ENCODE measurements at regions not wholly inside any gene's neighbourhood (a gene's known extent, or its start where the extent isn't known, plus 50 kb on each side); places are given as distances from the start of the nearest gene placed in this dataset.

GRCh38 chr12:59164991-59165718 lies 244.9 kb upstream of the LRIG3 start:
- Histone ChIP-seq H3K79me2 (ENCODE audit: insufficient read depth, low read length) (no peaks in the 10 kb centered on the region), H3K27ac (ENCODE audit: low read depth, low read length) (no peak overlapping the region), H3K4me3 (replicated peaks in 1 of 2; ENCODE audit: low read depth in 1 of 2, low read length in 2 of 2) (no peak overlapping the region), H4K20me1 (ENCODE audit: insufficient read depth) (no peaks in the 10 kb centered on the region), H3K4me2 (ENCODE audit: low read length) (peak overlapping the region; percentile 36), H3K36me3 (ENCODE audit: control insufficient read depth in 1 of 2, insufficient read depth in 2 of 2, low read length in 2 of 2) (no peaks in the 10 kb centered on the region), H2AFZ (ENCODE audit: low read depth, low read length, poor library complexity, severe bottlenecking) (peak overlapping the region; percentile 86), H3K9ac (ENCODE audit: low read length) (no peak overlapping the region), H3K27me3 (ENCODE audit: insufficient read depth, low read length) (no peaks in the 10 kb centered on the region), H3K4me1 (ENCODE audit: control insufficient read depth in 1 of 2, insufficient read depth in 2 of 2, low read length in 2 of 2) (no peaks in the 10 kb centered on the region), H3K9me3 (ENCODE audit: control insufficient read depth in 1 of 2, insufficient read depth in 1 of 2, low read depth in 1 of 2, low read length in 2 of 2) (no peaks in the 10 kb centered on the region), H3K9me2 (ENCODE audit: insufficient read depth) (no peaks in the 10 kb centered on the region)
- ATAC-seq: peak; percentile 61
- no peak for TF ChIP-seq EZH2 (IDR thresholded peaks at IDR 0.05)
- TF ChIP-seq EGR1 (IDR thresholded peaks at IDR 0.05; ENCODE audit: low read depth): no peak
- TF ChIP-seq JUND (IDR thresholded peaks at IDR 0.05): no peak
- no peak for TF ChIP-seq TCF7L2 (IDR thresholded peaks at IDR 0.05; ENCODE audit: borderline replicate concordance, extremely low read depth, insufficient read depth, insufficient read length)
- TF ChIP-seq SIN3A (IDR thresholded peaks at IDR 0.05; ENCODE audit: low read depth): no peak
- TF ChIP-seq ZBTB33 (IDR thresholded peaks at IDR 0.05; ENCODE audit: extremely low read depth, insufficient replicate concordance, low read length): no peak
- no peak for TF ChIP-seq ZNF274 (IDR thresholded peaks at IDR 0.05; ENCODE audit: low read depth, low read length)
- no peak for TF ChIP-seq ELF1 (IDR thresholded peaks at IDR 0.05; ENCODE audit: borderline replicate concordance, low read depth)
- TF ChIP-seq RAD21 (IDR thresholded peaks at IDR 0.05; ENCODE audit: low read depth): peak; percentile 49
- no peak for TF ChIP-seq POLR2AphosphoS5 (IDR thresholded peaks at IDR 0.05; ENCODE audit: low read depth, low read length)
- no peak for TF ChIP-seq POLR2A (IDR thresholded peaks at IDR 0.05; ENCODE audit: borderline replicate concordance, extremely low read depth, insufficient read depth, insufficient read length)
- no peak for TF ChIP-seq REST (IDR thresholded peaks at IDR 0.05; ENCODE audit: low read depth)
- no peak for TF ChIP-seq ZFX (IDR thresholded peaks at IDR 0.05)
- TF ChIP-seq ATF3 (IDR thresholded peaks at IDR 0.05): no peak
- no peak for TF ChIP-seq CEBPB (IDR thresholded peaks at IDR 0.05; ENCODE audit: low read depth)
- TF ChIP-seq MAX (IDR thresholded peaks at IDR 0.05): no peak
- peak; percentile 40 to 69 (median 46); a peak in 5 of 6 replicates for TF ChIP-seq CTCF (IDR thresholded peaks at IDR 0.05 in 2 of 3, conservative IDR thresholded peaks at IDR 0.05 in 1 of 3; ENCODE audit: borderline replicate concordance in 1 of 3, insufficient read depth in 1 of 3, low read depth in 2 of 3, low read length in 2 of 3)
- TF ChIP-seq EZH2phosphoT487 (IDR thresholded peaks at IDR 0.05; ENCODE audit: borderline replicate concordance): no peak
- ChIA-PET POLR2A (no interaction called here), CTCF (interaction anchor here (0.6 to 2.2 kb wide), 16 partner anchors 8 to 1182 kb away, joined by 3 to 36 read pairs (median 4); no protein-coding TSS in a partner anchor), RAD21 (ENCODE audit: low non-redundant PET in 1 of 2, low total read pairs in 2 of 2, uncharacterized antibody in 2 of 2, unreplicated experiment in 2 of 2) (no interaction called here)
- no TSS peak for BruUV-seq (replicated peaks)
- intact Hi-C loops (cut with micrococcal nuclease): loop anchor here (1.0 to 5.0 kb wide), 2 partner anchors 53 to 625 kb away; no protein-coding TSS in a partner anchor
- peak; percentile 16 for DNase-seq (ENCODE audit: low read depth, low spot score)
